ENCODE measurements at regions not wholly inside any gene's neighbourhood (a gene's known extent, or its start where the extent isn't known, plus 50 kb on each side); places are given as distances from the start of the nearest gene placed in this dataset.

GRCh38 chr17:14446825-14447224 lies 145.9 kb downstream of the HS3ST3B1 start:
- no peak overlapping the region for H3K4me3 ChIP-seq
- 63 to 67% methylated on average over 2 of the region's 2 CpGs for WGBS, 2 donors
- H3K4me1 ChIP-seq: no peaks in the 10 kb centered on the region
- peaks cover 0 to 10% (median 0%) of the 10 kb centered on the region in 4 donors for H3K27me3 ChIP-seq
- intact Hi-C loops (cut with DNase I): no loop called here
- TF ChIP-seq CTCF (IDR thresholded peaks at IDR 0.05) (no peak), POLR2A (IDR thresholded peaks at IDR 0.05) (no peak)
- H3K9me3 ChIP-seq: no peaks in the 10 kb centered on the region
- DNase-seq: no peak
- no peak overlapping the region for H3K27ac ChIP-seq
- H3K36me3 ChIP-seq: no peaks in the 10 kb centered on the region

GRCh38 chr17:14444915-14445314 lies 144.0 kb downstream of the HS3ST3B1 start:
- no peak for TF ChIP-seq CTCF (IDR thresholded peaks at IDR 0.05)
- no peak for TF ChIP-seq POLR2A (IDR thresholded peaks at IDR 0.05)
- Histone ChIP-seq H3K27ac (no peak overlapping the region), H3K4me1 (no peaks in the 10 kb centered on the region), H3K27me3 (no peaks in the 10 kb centered on the region), H3K9me3 (no peaks in the 10 kb centered on the region), H3K4me3 (no peak overlapping the region), H3K36me3 (no peaks in the 10 kb centered on the region)
- intact Hi-C loops (cut with DNase I): no loop called here
- 85 to 100% methylated on average over 3 of the region's 3 CpGs for WGBS, 2 donors
- no peak for DNase-seq

GRCh38 chr17:14442798-14443528 lies 142.1 kb downstream of the HS3ST3B1 start:
- no peaks in the 10 kb centered on the region for H3K27me3 ChIP-seq
- H3K4me3 ChIP-seq: no peak overlapping the region
- no peak for TF ChIP-seq CTCF (IDR thresholded peaks at IDR 0.05)
- no peak for TF ChIP-seq POLR2A (IDR thresholded peaks at IDR 0.05)
- H3K9me3 ChIP-seq: no peaks in the 10 kb centered on the region
- H3K27ac ChIP-seq: no peak overlapping the region
- intact Hi-C loops (cut with DNase I): no loop called here
- H3K36me3 ChIP-seq: no peaks in the 10 kb centered on the region
- H3K4me1 ChIP-seq: no peaks in the 10 kb centered on the region
- DNase-seq: no peak
- 38 to 44% methylated on average over 4 of the region's 4 CpGs for WGBS, 2 donors

GRCh38 chr17:14437176-14437575 lies 136.3 kb downstream of the HS3ST3B1 start:
- H3K9me3 ChIP-seq: no peaks in the 10 kb centered on the region
- DNase-seq: no peak
- WGBS, 2 donors: 83 to 85% methylated on average over 4 of the region's 4 CpGs
- intact Hi-C loops (cut with DNase I): no loop called here
- no peaks in the 10 kb centered on the region for H3K36me3 ChIP-seq
- no peaks in the 10 kb centered on the region for H3K4me1 ChIP-seq
- no peak overlapping the region for H3K4me3 ChIP-seq
- H3K27me3 ChIP-seq: peaks cover 0 to 3% (median 0%) of the 10 kb centered on the region in 4 donors
- TF ChIP-seq CTCF (IDR thresholded peaks at IDR 0.05) (no peak), POLR2A (IDR thresholded peaks at IDR 0.05) (no peak)
- H3K27ac ChIP-seq: no peak overlapping the region

GRCh38 chr17:14436266-14436665 lies 135.4 kb downstream of the HS3ST3B1 start:
- no peak for DNase-seq
- Histone ChIP-seq H3K9me3 (no peaks in the 10 kb centered on the region), H3K27me3 (peaks cover 0 to 3% (median 0%) of the 10 kb centered on the region in 4 donors), H3K36me3 (no peaks in the 10 kb centered on the region), H3K4me1 (no peaks in the 10 kb centered on the region), H3K4me3 (no peak overlapping the region), H3K27ac (no peak overlapping the region)
- TF ChIP-seq POLR2A (IDR thresholded peaks at IDR 0.05) (no peak), CTCF (IDR thresholded peaks at IDR 0.05) (no peak)
- intact Hi-C loops (cut with DNase I): no loop called here
- 65 to 84% methylated on average over 4 of the region's 4 CpGs for WGBS, 2 donors
